ENCODE measurements at regions not wholly inside any gene's neighbourhood (a gene's known extent, or its start where the extent isn't known, plus 50 kb on each side); places are given as distances from the start of the nearest gene placed in this dataset.

- TF ChIP-seq CTCF (IDR thresholded peaks at IDR 0.05), result no peak
- no peak for TF ChIP-seq ZFX (IDR thresholded peaks at IDR 0.05; ENCODE audit: borderline replicate concordance)
These were observed 633.3 kb upstream of the CAMK1G start for GRCh38 chr1:208950206-208950605.
